CD14-positive monocyte (primary cell): ENCODE measurements at regions not wholly inside any gene's neighbourhood (a gene's known extent, or its start where the extent isn't known, plus 50 kb on each side); places are given as distances from the start of the nearest gene placed in this dataset.

Experiments
- DNase-seq, 3 donors: peaks; one replicate each; pipeline ENCODE4 v3.0.0-alpha.2; 2011 to 2022
- H2AFZ ChIP-seq: 2 replicates; pipeline ENCODE4 v1.6.0; 2012; ENCODE audit warnings: mild to moderate bottlenecking, low read depth, low read length, inconsistent platforms; ENCODE audit not compliant: insufficient read depth, poor library complexity, severe bottlenecking
- H3K27ac ChIP-seq, 2 donors: 1 replicate in 1 of 2; 2 replicates in 1 of 2; pipeline ENCODE4 v1.5.1; 2012 to 2013; ENCODE audit warnings: low read length in 2 of 2, control low read depth in 1 of 2, inconsistent platforms in 1 of 2, low read depth in 1 of 2, mild to moderate bottlenecking in 1 of 2
- H3K27me3 ChIP-seq, 2 donors: one replicate each; pipeline versions ENCODE4 v1.6.0 to v1.6.1; 2011 to 2013; ENCODE audit warnings: low read length in 2 of 2; ENCODE audit not compliant: control insufficient read depth in 2 of 2, insufficient read depth in 2 of 2
- H3K36me3 ChIP-seq, 2 donors: replicated peaks in 1 of 2; 1 replicate in 1 of 2; 2 replicates in 1 of 2; pipeline versions ENCODE4 v1.5.1 to v1.6.1; 2012 to 2013; ENCODE audit warnings: low read length in 2 of 2, control low read depth in 1 of 2, inconsistent platforms in 1 of 2, mild to moderate bottlenecking in 1 of 2; ENCODE audit not compliant: insufficient read depth in 2 of 2, control insufficient read depth in 1 of 2
- H3K4me1 ChIP-seq, 2 donors: 1 replicate in 1 of 2; 2 replicates in 1 of 2; pipeline versions ENCODE4 v1.5.1 to v1.6.1; 2012 to 2013; ENCODE audit warnings: low read length in 2 of 2, control low read depth in 1 of 2, inconsistent platforms in 1 of 2, mild to moderate bottlenecking in 1 of 2, moderate library complexity in 1 of 2; ENCODE audit not compliant: insufficient read depth in 2 of 2, control insufficient read depth in 1 of 2
- H3K4me2 ChIP-seq: replicated peaks from 2 replicates; pipeline ENCODE3; 2012; ENCODE audit warnings: low read length, moderate library complexity, mild to moderate bottlenecking; ENCODE audit not compliant: poor library complexity, severe bottlenecking; ENCODE audit errors: extremely low read depth
- H3K4me3 ChIP-seq, 3 experiments: fragments of 200-600 bp in 1 of 3; sonication (generic) in 1 of 3; replicated peaks in 1 of 3; 1 replicate in 2 of 3; 2 replicates in 1 of 3; pipeline ENCODE4 v1.5.1; 2011 to 2013; ENCODE audit warnings: low read length in 3 of 3, mild to moderate bottlenecking in 3 of 3, control low read depth in 2 of 3, low read depth in 2 of 3, inconsistent platforms in 1 of 3, moderate library complexity in 1 of 3
- H3K79me2 ChIP-seq: 2 replicates; pipeline ENCODE4 v1.6.0; 2012; ENCODE audit warnings: mild to moderate bottlenecking, control low read depth, inconsistent platforms, low read length, moderate library complexity; ENCODE audit not compliant: insufficient read depth
- H3K9ac ChIP-seq: 2 replicates; pipeline ENCODE4 v1.6.0; 2017; ENCODE audit warnings: low read length, mild to moderate bottlenecking; ENCODE audit not compliant: insufficient read depth, poor library complexity, severe bottlenecking
- H3K9me3 ChIP-seq, 2 donors: replicated peaks in 1 of 2; 1 replicate in 1 of 2; 2 replicates in 1 of 2; pipeline versions ENCODE4 v1.5.1 to v1.6.1; 2012 to 2013; ENCODE audit warnings: low read length in 2 of 2, control low read depth in 1 of 2; ENCODE audit not compliant: control insufficient read depth in 1 of 2, insufficient read depth in 1 of 2
- H4K20me1 ChIP-seq: 2 replicates; pipeline ENCODE4 v1.6.0; 2012; ENCODE audit warnings: mild to moderate bottlenecking, low read length, control low read depth, moderate library complexity; ENCODE audit not compliant: insufficient read depth
- H3K27ac Mint-ChIP-seq, 7 donors: one replicate each; pipeline ENCODE4 v1.8.0; 2020; ENCODE audit warnings: mild to moderate bottlenecking in 7 of 7, mixed read lengths in 7 of 7, moderate library complexity in 6 of 7, inconsistent platforms in 2 of 7
- H3K27me3 Mint-ChIP-seq, 3 donors: one replicate each; pipeline ENCODE4 v1.8.0; 2021 to 2022; ENCODE audit warnings: low read depth in 3 of 3, mild to moderate bottlenecking in 3 of 3, mixed read lengths in 3 of 3, moderate library complexity in 3 of 3, inconsistent platforms in 1 of 3
- H3K36me3 Mint-ChIP-seq, 2 donors: one replicate each; pipeline ENCODE4 v1.8.0; 2020; ENCODE audit warnings: mixed read lengths in 2 of 2, inconsistent platforms in 1 of 2, mild to moderate bottlenecking in 1 of 2
- H3K4me1 Mint-ChIP-seq: one replicate; pipeline ENCODE4 v1.8.0; 2020; ENCODE audit warnings: mild to moderate bottlenecking, mixed read lengths
- H3K4me3 Mint-ChIP-seq, 2 donors: one replicate each; pipeline ENCODE4 v1.8.0; 2020; ENCODE audit warnings: mild to moderate bottlenecking in 2 of 2, mixed read lengths in 2 of 2, moderate library complexity in 1 of 2
- H3K9me3 Mint-ChIP-seq, 7 donors: one replicate each; pipeline ENCODE4 v1.8.0; 2020 to 2022; ENCODE audit warnings: mixed read lengths in 7 of 7, mild to moderate bottlenecking in 6 of 7, moderate library complexity in 6 of 7, inconsistent platforms in 2 of 7
- CTCF ChIP-seq: fragments of 200-600 bp; IDR thresholded peaks from one replicate; pipeline ENCODE4 v1.8.0; 2022; ENCODE audit warnings: antibody characterized with exemption, mild to moderate bottlenecking
- WGBS: methylation state at CpG from one replicate; pipeline ENCODE4 v1.1.5; 2013; ENCODE audit warnings: missing lambda C conversion rate; ENCODE audit not compliant: insufficient coverage; 5-methylcytosine and 5-hydroxymethylcytosine counted together
- intact Hi-C, 2 donors: fragments of 100-400 bp; cut with micrococcal nuclease; formaldehyde crosslinking; loops; one replicate each; pipeline versions ENCODE4 v1.15.0 to v1.15.1; 2023

- Histone ChIP-seq H3K4me1 (no peaks in the 10 kb centered on the region), H2AFZ (no peak overlapping the region), H3K4me2 (no peak overlapping the region), H3K9ac (no peak overlapping the region), H3K79me2 (no peaks in the 10 kb centered on the region), H3K9me3 (no peaks in the 10 kb centered on the region), H3K36me3 (no peaks in the 10 kb centered on the region), H3K4me3 (no peak overlapping the region), H4K20me1 (no peaks in the 10 kb centered on the region), H3K27me3 (no peaks in the 10 kb centered on the region), H3K27ac (no peak overlapping the region)
- H3K27ac Mint-ChIP-seq = no peak overlapping the region
- no peaks in the 10 kb centered on the region for H3K36me3 Mint-ChIP-seq
- no peak for TF ChIP-seq CTCF
- peaks cover 0 to 2% (median 0%) of the 10 kb centered on the region in 7 donors for H3K9me3 Mint-ChIP-seq
- H3K4me3 Mint-ChIP-seq = no peak overlapping the region
- WGBS = no CpG with 5 or more reads among the region's 1 CpG
- no peak for DNase-seq
- no peaks in the 10 kb centered on the region for H3K4me1 Mint-ChIP-seq
- intact Hi-C loops = no loop called here
- peaks cover 0 to 2% (median 0%) of the 10 kb centered on the region in 3 donors for H3K27me3 Mint-ChIP-seq
These were observed 424.1 kb upstream of the PIK3C3 start for GRCh38 chr18:41530970-41531369.

DNA sequence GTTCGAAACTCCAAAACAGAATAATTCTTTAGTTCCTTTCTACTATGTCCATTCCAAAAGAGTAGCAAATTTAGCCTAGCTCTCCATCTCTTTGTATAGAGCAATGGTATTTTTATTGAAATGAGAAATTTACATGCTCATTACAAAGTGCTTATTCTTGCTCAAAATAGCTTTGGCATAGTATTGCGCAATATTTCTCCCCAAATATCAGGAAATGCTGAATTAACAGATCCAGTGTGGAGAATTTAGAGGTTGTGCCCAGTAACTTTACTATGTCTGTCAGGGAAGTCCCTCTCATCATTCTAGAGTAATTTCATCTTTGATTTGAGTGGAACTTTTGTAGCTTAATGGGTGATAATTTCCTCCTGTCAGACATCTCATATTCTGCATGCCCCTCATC lies 425.9 kb upstream of the PIK3C3 start:
- no peak for DNase-seq
- no peak overlapping the region for H3K27ac ChIP-seq
- H2AFZ ChIP-seq = no peak overlapping the region
- no CpG with 5 or more reads among the region's 2 CpGs for WGBS
- no peak overlapping the region for H3K4me3 ChIP-seq
- H3K79me2 ChIP-seq = no peaks in the 10 kb centered on the region
- no peaks in the 10 kb centered on the region for H3K27me3 ChIP-seq
- H3K4me3 Mint-ChIP-seq = no peak overlapping the region
- no peaks in the 10 kb centered on the region for H3K36me3 Mint-ChIP-seq
- no peak overlapping the region for H3K4me2 ChIP-seq
- no peaks in the 10 kb centered on the region for H3K9me3 ChIP-seq
- no peaks in the 10 kb centered on the region for H4K20me1 ChIP-seq
- intact Hi-C loops = no loop called here
- peaks cover 0 to 2% (median 0%) of the 10 kb centered on the region in 7 donors for H3K9me3 Mint-ChIP-seq
- H3K27ac Mint-ChIP-seq = no peak overlapping the region
- TF ChIP-seq CTCF = no peak
- peaks cover 0 to 2% (median 0%) of the 10 kb centered on the region in 3 donors for H3K27me3 Mint-ChIP-seq
- no peaks in the 10 kb centered on the region for H3K4me1 Mint-ChIP-seq
- no peak overlapping the region for H3K9ac ChIP-seq
- H3K36me3 ChIP-seq = no peaks in the 10 kb centered on the region
- H3K4me1 ChIP-seq = no peaks in the 10 kb centered on the region
